Lower leg skin (tissue), 3 donors: ENCODE measurements at regions not wholly inside any gene's neighbourhood (a gene's known extent, or its start where the extent isn't known, plus 50 kb on each side); places are given as distances from the start of the nearest gene placed in this dataset.

Experiments
- CTCF ChIP-seq, 3 donors: fragments of 450-650 bp; IDR thresholded peaks; one replicate each; pipeline ENCODE4 v1.5.1; 2016; ENCODE audit warnings: antibody characterized with exemption in 3 of 3, mild to moderate bottlenecking in 3 of 3, moderate library complexity in 2 of 3
- POLR2A ChIP-seq, 2 donors: fragments of 450-650 bp; IDR thresholded peaks; one replicate each; pipeline ENCODE4 v1.6.1; 2016 to 2017; ENCODE audit warnings: antibody characterized with exemption in 2 of 2, mild to moderate bottlenecking in 1 of 2, moderate library complexity in 1 of 2

GRCh38 chr13:29914581-29914980 is 64.2 kb upstream of the UBL3 start:
- TF ChIP-seq CTCF (IDR thresholded peaks at IDR 0.05) (no peak), POLR2A (IDR thresholded peaks at IDR 0.05) (no peak)
